H9 (cell line): ENCODE measurements at regions not wholly inside any gene's neighbourhood (a gene's known extent, or its start where the extent isn't known, plus 50 kb on each side); places are given as distances from the start of the nearest gene placed in this dataset.

Source experiments
- DNase-seq: peaks from one replicate; pipeline ENCODE4 v3.0.0-alpha.2; 2017
- H2AFZ ChIP-seq: one replicate; pipeline ENCODE4 v1.6.1; 2013; ENCODE audit warnings: mild to moderate bottlenecking, low read length, control low read depth, moderate library complexity
- H2AK5ac ChIP-seq: 2 replicates; pipeline ENCODE4 v1.6.1; 2013; ENCODE audit warnings: low read length, control low read depth, mixed read lengths; ENCODE audit not compliant: insufficient read length
- H2BK120ac ChIP-seq: one replicate; pipeline ENCODE4 v1.6.1; 2013; ENCODE audit warnings: low read depth, mild to moderate bottlenecking, low read length, control low read depth, inconsistent platforms; ENCODE audit not compliant: poor library complexity, severe bottlenecking
- H2BK12ac ChIP-seq: 2 replicates; pipeline ENCODE4 v1.6.1; 2013; ENCODE audit warnings: low read length, control low read depth, mixed read lengths, low read depth; ENCODE audit not compliant: insufficient read length
- H2BK15ac ChIP-seq: 2 replicates; pipeline ENCODE4 v1.6.1; 2013; ENCODE audit warnings: low read depth, low read length, control low read depth
- H2BK20ac ChIP-seq: one replicate; pipeline ENCODE4 v1.6.1; 2013; ENCODE audit warnings: low read depth, mild to moderate bottlenecking, low read length, control low read depth, inconsistent platforms; ENCODE audit not compliant: poor library complexity, severe bottlenecking
- H2BK5ac ChIP-seq: 2 replicates; pipeline ENCODE4 v1.6.1; 2013; ENCODE audit warnings: low read length, control low read depth, mixed read lengths; ENCODE audit not compliant: insufficient read length
- H3K14ac ChIP-seq: 2 replicates; pipeline ENCODE4 v1.6.1; 2013; ENCODE audit warnings: low read length, control low read depth; ENCODE audit not compliant: insufficient read depth
- H3K18ac ChIP-seq: 2 replicates; pipeline ENCODE4 v1.6.1; 2013; ENCODE audit warnings: low read depth, mild to moderate bottlenecking, mixed read lengths, low read length, control low read depth; ENCODE audit not compliant: insufficient read length
- H3K23ac ChIP-seq: 2 replicates; pipeline ENCODE4 v1.6.1; 2013; ENCODE audit warnings: low read length, control low read depth, mixed read lengths, low read depth; ENCODE audit not compliant: insufficient read length
- H3K23me2 ChIP-seq: 2 replicates; pipeline ENCODE4 v1.6.1; 2013; ENCODE audit warnings: low read depth, mild to moderate bottlenecking, mixed read lengths, low read length, control low read depth; ENCODE audit not compliant: insufficient read length, poor library complexity, severe bottlenecking
- H3K27ac ChIP-seq: 2 replicates; pipeline ENCODE4 v1.5.1; 2013; ENCODE audit warnings: low read length, control low read depth, mixed read lengths, low read depth; ENCODE audit not compliant: insufficient read length
- H3K27me3 ChIP-seq: 2 replicates; pipeline ENCODE4 v1.6.1; 2013; ENCODE audit warnings: low read length, control low read depth, inconsistent platforms; ENCODE audit not compliant: insufficient read depth
- H3K4ac ChIP-seq: 2 replicates; pipeline ENCODE4 v1.6.1; 2013; ENCODE audit warnings: low read depth, mild to moderate bottlenecking, control low read depth, inconsistent platforms, low read length, moderate library complexity
- H3K4me1 ChIP-seq: 2 replicates; pipeline ENCODE4 v1.6.1; 2013; ENCODE audit warnings: low read length, control low read depth, inconsistent platforms; ENCODE audit not compliant: insufficient read depth
- H3K4me2 ChIP-seq: 2 replicates; pipeline ENCODE4 v1.6.1; 2013; ENCODE audit warnings: low read length, control low read depth, mixed read lengths; ENCODE audit not compliant: insufficient read length, insufficient read depth
- H3K56ac ChIP-seq: 2 replicates; pipeline ENCODE4 v1.6.1; 2013; ENCODE audit warnings: low read depth, mild to moderate bottlenecking, mixed read lengths, low read length, control low read depth; ENCODE audit not compliant: insufficient read length
- H3K79me1 ChIP-seq: 2 replicates; pipeline ENCODE4 v1.6.1; 2013; ENCODE audit warnings: low read depth, mild to moderate bottlenecking, moderate library complexity, low read length, control low read depth, inconsistent platforms; ENCODE audit not compliant: insufficient read depth, poor library complexity, severe bottlenecking
- H3K79me2 ChIP-seq: 2 replicates; pipeline ENCODE4 v1.6.1; 2013; ENCODE audit warnings: low read length, control low read depth, inconsistent platforms; ENCODE audit not compliant: insufficient read depth
- H3K9ac ChIP-seq: 2 replicates; pipeline ENCODE4 v1.6.1; 2013; ENCODE audit warnings: low read length, control low read depth, mixed read lengths; ENCODE audit not compliant: insufficient read length; ENCODE audit errors: extremely low read depth
- H3K9me3 ChIP-seq: one replicate; pipeline ENCODE4 v1.6.1; 2013; ENCODE audit warnings: low read depth, low read length, inconsistent platforms; ENCODE audit not compliant: control insufficient read depth
- H3T11ph ChIP-seq: one replicate; pipeline ENCODE4 v1.6.1; 2013; ENCODE audit warnings: mild to moderate bottlenecking, low read length, control low read depth, inconsistent platforms
- H4K20me1 ChIP-seq: one replicate; pipeline ENCODE4 v1.6.1; 2013; ENCODE audit not compliant: control insufficient read depth, insufficient read length, insufficient read depth
- H4K5ac ChIP-seq: 2 replicates; pipeline ENCODE4 v1.6.1; 2013; ENCODE audit warnings: low read depth, mild to moderate bottlenecking, mixed read lengths, low read length, control low read depth; ENCODE audit not compliant: insufficient read length
- H4K8ac ChIP-seq: replicated peaks from 2 replicates; pipeline ENCODE4 v1.6.1; 2013; ENCODE audit warnings: low read length, control low read depth, mixed read lengths, low read depth; ENCODE audit not compliant: insufficient read length
- H4K91ac ChIP-seq: 2 replicates; pipeline ENCODE4 v1.6.1; 2013; ENCODE audit warnings: low read depth, mild to moderate bottlenecking, moderate library complexity, mixed read lengths, low read length, control low read depth; ENCODE audit not compliant: insufficient read length
- H3K27ac Mint-ChIP-seq, 3 experiments: 2 replicates in 2 of 3; 3 replicates in 1 of 3; pipeline ENCODE4 v1.8.0; 2020 to 2021; ENCODE audit warnings: mixed read lengths in 3 of 3, mild to moderate bottlenecking in 1 of 3, moderate library complexity in 1 of 3
- H3K27me3 Mint-ChIP-seq: 2 replicates; pipeline ENCODE4 v1.8.0; 2021; ENCODE audit warnings: low read depth, mild to moderate bottlenecking, moderate library complexity, mixed read lengths
- H3K36me3 Mint-ChIP-seq, 3 experiments: 2 replicates in 2 of 3; 3 replicates in 1 of 3; pipeline ENCODE4 v1.8.0; 2020 to 2021; ENCODE audit warnings: low read depth in 3 of 3, mixed read lengths in 3 of 3; ENCODE audit not compliant: insufficient read depth in 1 of 3
- H3K4me1 Mint-ChIP-seq, 2 experiments: 2 replicates each; pipeline ENCODE4 v1.8.0; 2020; ENCODE audit warnings: mixed read lengths in 2 of 2
- H3K4me3 Mint-ChIP-seq, 2 experiments: 2 replicates in 1 of 2; 3 replicates in 1 of 2; pipeline ENCODE4 v1.8.0; 2020 to 2021; ENCODE audit warnings: mild to moderate bottlenecking in 2 of 2, mixed read lengths in 2 of 2, moderate library complexity in 1 of 2
- H3K9me3 Mint-ChIP-seq, 2 experiments: 2 replicates in 1 of 2; 3 replicates in 1 of 2; pipeline ENCODE4 v1.8.0; 2020; ENCODE audit warnings: mild to moderate bottlenecking in 2 of 2, mixed read lengths in 2 of 2, moderate library complexity in 1 of 2
- CTCF ChIP-seq: fragments of 200-600 bp; sonication (generic); conservative IDR thresholded peaks from 3 replicates; pipeline ENCODE4 v1.8.0; 2021; ENCODE audit warnings: antibody characterized with exemption, mild to moderate bottlenecking
- WGBS: extraction: QIAGEN DNeasy Blood & Tissue Kit; methylation state at CpG from one replicate; pipeline ENCODE4 v1.1.7; 2013; ENCODE audit warnings: missing lambda C conversion rate, low lambda C conversion rate, mixed read lengths; ENCODE audit not compliant: insufficient read length; ENCODE audit errors: extremely low coverage; 5-methylcytosine and 5-hydroxymethylcytosine counted together

GRCh38 chr3:4077950-4078349 is 225.2 kb upstream of the SETMAR start:
- Histone ChIP-seq H2AFZ (no peak overlapping the region), H4K5ac (no peak overlapping the region), H3T11ph (no peak overlapping the region), H3K14ac (no peak overlapping the region), H2BK5ac (no peak overlapping the region), H4K8ac (no peak overlapping the region), H2BK12ac (no peak overlapping the region), H2BK15ac (no peak overlapping the region), H3K18ac (no peak overlapping the region), H3K4ac (no peak overlapping the region), H3K27ac (no peak overlapping the region), H2BK120ac (no peak overlapping the region), H2BK20ac (no peak overlapping the region), H3K79me2 (no peaks in the 10 kb centered on the region), H2AK5ac (no peak overlapping the region), H3K79me1 (no peaks in the 10 kb centered on the region), H3K27me3 (no peaks in the 10 kb centered on the region), H4K20me1 (no peaks in the 10 kb centered on the region), H3K9ac (no peak overlapping the region), H3K4me2 (no peak overlapping the region), H3K4me1 (no peaks in the 10 kb centered on the region), H3K23ac (no peak overlapping the region), H3K9me3 (no peaks in the 10 kb centered on the region), H3K56ac (no peak overlapping the region), H4K91ac (no peak overlapping the region), H3K23me2 (no peaks in the 10 kb centered on the region)
- 0 out of 7 replicates have a peak overlapping the region, but pooled peaks of 1 of the 3 experiments have one; percentile 23 for H3K27ac Mint-ChIP-seq
- peaks cover 2 to 6% (median 2%) of the 10 kb centered on the region in 3 experiments for H3K36me3 Mint-ChIP-seq
- WGBS: no CpG with 5 or more reads among the region's 2 CpGs
- H3K4me1 Mint-ChIP-seq: peaks cover 6 to 10% of the 10 kb centered on the region in 2 experiments; a peak in 3 of 4 replicates
- no peak for DNase-seq
- H3K4me3 Mint-ChIP-seq: no peak overlapping the region
- H3K9me3 Mint-ChIP-seq: peaks cover 13 to 19% of the 10 kb centered on the region in 2 experiments
- no peak for TF ChIP-seq CTCF
- no peaks in the 10 kb centered on the region; the same call in none of the 2 replicates for H3K27me3 Mint-ChIP-seq
